Gastroesophageal sphincter (tissue), 4 donors: ENCODE measurements at regions not wholly inside any gene's neighbourhood (a gene's known extent, or its start where the extent isn't known, plus 50 kb on each side); places are given as distances from the start of the nearest gene placed in this dataset.

ENCODE experiments used
- ATAC-seq: fragments of 150-250 bp; one replicate; pipeline ENCODE4 v1.9.1; 2016; ENCODE audit warnings: mild to moderate bottlenecking, moderate library complexity
- H3K27ac ChIP-seq, 4 donors: fragments of 200-600 bp; sonication (generic) in 3 of 4; 1 replicate in 3 of 4; 2 replicates in 1 of 4; pipeline ENCODE4 v1.5.1; 2016 to 2019
- H3K27me3 ChIP-seq: fragments of 200-600 bp; sonication (generic); one replicate; pipeline ENCODE4 v1.5.1; 2019
- H3K36me3 ChIP-seq, 2 donors: fragments of 200-600 bp; sonication (generic); one replicate each; pipeline ENCODE4 v1.5.1; 2019; ENCODE audit warnings: control low read depth in 1 of 2
- H3K4me1 ChIP-seq, 3 donors: fragments of 200-600 bp; sonication (generic); 1 replicate in 2 of 3; 2 replicates in 1 of 3; pipeline ENCODE4 v1.5.1; 2016 to 2019; ENCODE audit warnings: control low read depth in 2 of 3
- H3K4me3 ChIP-seq, 2 donors: fragments of 200-600 bp; sonication (generic); one replicate each; pipeline ENCODE4 v1.5.1; 2019; ENCODE audit warnings: mild to moderate bottlenecking in 1 of 2, moderate library complexity in 1 of 2
- H3K9me3 ChIP-seq, 3 donors: fragments of 200-600 bp; sonication (generic); one replicate each; pipeline ENCODE4 v1.5.1; 2017 to 2019; ENCODE audit warnings: control low read depth in 2 of 3
- CTCF ChIP-seq, 4 experiments: fragments of 200-600 bp in 2 of 4; fragments of 450-650 bp in 2 of 4; sonication (generic) in 1 of 4; IDR thresholded peaks; one replicate each; pipeline ENCODE4 v1.5.1; 2017 to 2019; ENCODE audit warnings: antibody characterized with exemption in 4 of 4, mild to moderate bottlenecking in 2 of 4, moderate library complexity in 2 of 4
- EP300 ChIP-seq: sonication (generic); formaldehyde crosslinking; IDR thresholded peaks from one replicate; pipeline ENCODE4 v1.6.1; 2017; ENCODE audit warnings: antibody characterized with exemption, mild to moderate bottlenecking
- POLR2A ChIP-seq, 2 donors: fragments of 450-650 bp; IDR thresholded peaks; one replicate each; pipeline ENCODE4 v1.6.1; 2017; ENCODE audit warnings: antibody characterized with exemption in 2 of 2, mild to moderate bottlenecking in 2 of 2, moderate library complexity in 1 of 2
- POLR2AphosphoS5 ChIP-seq: sonication (generic); formaldehyde crosslinking; IDR thresholded peaks from one replicate; pipeline ENCODE4 v1.6.1; 2017; ENCODE audit warnings: antibody characterized with exemption
- WGBS, 2 donors: methylation state at CpG; one replicate each; pipeline ENCODE4 v1.1.5; 2018; ENCODE audit warnings: low coverage in 1 of 2; 5-methylcytosine and 5-hydroxymethylcytosine counted together

GRCh38 chr1:19007491-19008441, 51.3 kb upstream of the IFFO2 start:
- H3K36me3 ChIP-seq, result no peaks in the 10 kb centered on the region
- TF ChIP-seq POLR2AphosphoS5 (no peak), CTCF (IDR thresholded peaks at IDR 0.05) (no peak), EP300 (no peak), POLR2A (IDR thresholded peaks at IDR 0.05) (no peak)
- H3K4me3 ChIP-seq, result no peak overlapping the region
- ATAC-seq, result no peak
- H3K4me1 ChIP-seq, result peaks cover 0 to 28% (median 15%) of the 10 kb centered on the region in 3 donors
- H3K9me3 ChIP-seq, result no peaks in the 10 kb centered on the region
- WGBS, 2 donors, result 33 to 95% methylated on average over 1 to 5 of the region's 11 CpGs
- no peaks in the 10 kb centered on the region for H3K27me3 ChIP-seq
- no peak overlapping the region for H3K27ac ChIP-seq

- ATAC-seq, result no peak
- 79 to 100% methylated on average over 2 of the region's 2 CpGs for WGBS, 2 donors
- H3K27ac ChIP-seq, result no peak overlapping the region
- H3K9me3 ChIP-seq, result peaks cover 0 to 4% (median 0%) of the 10 kb centered on the region in 3 donors
- H3K4me1 ChIP-seq, result peaks cover 0 to 19% (median 14%) of the 10 kb centered on the region in 3 donors
- no peak overlapping the region for H3K4me3 ChIP-seq
- H3K27me3 ChIP-seq, result no peaks in the 10 kb centered on the region
- TF ChIP-seq CTCF (IDR thresholded peaks at IDR 0.05) (no peak), POLR2A (IDR thresholded peaks at IDR 0.05) (no peak), EP300 (no peak)
- H3K36me3 ChIP-seq, result no peaks in the 10 kb centered on the region
Measured at GRCh38 chr1:19006837-19007271, 50.4 kb upstream of the IFFO2 start.
